ENCODE measurements at regions not wholly inside any gene's neighbourhood (a gene's known extent, or its start where the extent isn't known, plus 50 kb on each side); places are given as distances from the start of the nearest gene placed in this dataset.

DNA sequence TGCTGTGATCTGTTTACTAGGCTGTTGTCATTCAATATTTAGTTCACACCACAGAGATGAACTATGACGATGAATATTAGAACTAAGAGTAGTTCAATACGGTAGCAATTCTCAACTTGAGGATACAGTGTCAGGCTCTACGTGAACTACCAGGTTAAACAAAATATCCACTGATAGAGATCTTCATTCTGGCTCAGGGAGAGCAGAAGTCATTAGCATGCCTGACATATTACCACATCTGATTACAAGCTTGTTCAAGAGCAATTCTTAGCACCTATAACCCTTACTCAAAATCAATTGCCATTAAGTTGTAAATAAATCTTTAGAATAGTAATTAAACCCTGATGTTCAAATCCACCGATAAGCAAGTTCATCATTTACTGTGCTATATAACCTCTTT is 207.2 kb downstream of the CHRM3 start:
- DNase-seq (ENCODE audit: low read depth): no peak

DNA sequence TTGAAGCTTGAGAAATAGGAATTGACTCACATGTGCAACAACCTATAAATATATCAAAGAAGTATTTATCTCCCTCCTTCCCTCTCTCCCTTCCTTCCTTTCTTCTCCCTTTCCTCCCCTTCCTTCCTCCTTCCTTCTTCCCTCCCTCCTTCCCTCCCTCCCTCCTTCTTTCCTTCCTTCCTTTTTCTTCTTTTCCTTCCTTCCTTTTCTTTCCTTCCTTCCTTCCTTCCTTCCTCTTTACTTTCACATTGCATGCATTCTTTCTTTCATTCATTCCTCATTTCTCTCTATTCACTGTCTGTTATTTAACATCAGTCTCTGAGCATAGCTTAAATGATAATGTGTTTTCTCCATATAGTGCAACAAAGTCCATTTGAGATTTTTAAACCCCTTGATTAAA is 214.2 kb downstream of the CHRM3 start:
- no peak for DNase-seq (ENCODE audit: low read depth)

- no peak for DNase-seq (ENCODE audit: low read depth)
These were observed 214.7 kb downstream of the CHRM3 start for GRCh38 chr1:239601108-239601507.

- no peak for DNase-seq (ENCODE audit: low read depth)
These were observed 217.2 kb downstream of the CHRM3 start for GRCh38 chr1:239603530-239603929.

DNA sequence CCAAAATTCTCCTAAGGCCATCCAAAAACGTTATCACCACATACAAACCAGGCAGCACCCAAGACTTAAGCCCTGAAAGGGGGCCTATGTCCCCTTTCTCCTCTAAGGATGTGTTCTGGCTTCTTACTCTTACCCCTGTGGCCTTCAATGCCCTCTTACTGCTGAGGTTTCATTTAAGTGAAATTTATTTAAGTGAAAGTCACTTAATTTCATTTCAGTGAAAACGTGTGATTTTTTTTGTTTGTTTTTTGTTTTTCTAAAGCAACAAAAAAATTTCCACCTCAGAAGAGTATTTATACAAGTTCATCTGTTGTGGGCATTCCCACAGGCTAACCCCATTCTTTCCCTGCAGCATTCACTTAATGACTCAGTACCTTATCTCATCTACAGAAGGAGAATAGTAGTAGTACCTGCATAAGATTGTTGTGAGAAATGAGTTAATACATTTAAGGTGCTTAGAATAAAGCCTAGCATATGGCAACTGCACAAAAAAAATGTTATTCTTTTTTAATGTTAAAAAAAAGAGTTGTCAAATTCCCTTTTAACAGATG is 220.6 kb downstream of the CHRM3 start:
- peak; percentile 3 for DNase-seq (ENCODE audit: low read depth)

DNA sequence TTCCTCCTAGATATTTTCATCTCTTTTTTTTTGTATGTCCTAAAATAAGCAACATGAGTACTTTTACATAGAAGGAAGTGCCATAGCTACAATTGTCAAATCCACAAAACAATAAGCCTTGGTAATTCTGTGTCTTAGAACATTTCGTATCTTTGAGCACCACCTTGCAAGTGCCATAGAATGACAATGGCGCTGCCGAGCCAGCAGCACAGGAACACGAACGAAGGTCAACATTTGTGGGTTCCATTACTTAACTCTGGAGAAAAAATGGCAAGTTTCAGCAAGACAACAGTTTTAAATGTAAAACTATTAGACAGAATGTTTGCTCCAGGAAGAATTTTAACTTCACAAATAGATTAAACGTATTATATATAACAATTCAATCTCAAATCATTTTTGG is 222.1 kb downstream of the CHRM3 start:
- no peak for DNase-seq (ENCODE audit: low read depth)

DNA sequence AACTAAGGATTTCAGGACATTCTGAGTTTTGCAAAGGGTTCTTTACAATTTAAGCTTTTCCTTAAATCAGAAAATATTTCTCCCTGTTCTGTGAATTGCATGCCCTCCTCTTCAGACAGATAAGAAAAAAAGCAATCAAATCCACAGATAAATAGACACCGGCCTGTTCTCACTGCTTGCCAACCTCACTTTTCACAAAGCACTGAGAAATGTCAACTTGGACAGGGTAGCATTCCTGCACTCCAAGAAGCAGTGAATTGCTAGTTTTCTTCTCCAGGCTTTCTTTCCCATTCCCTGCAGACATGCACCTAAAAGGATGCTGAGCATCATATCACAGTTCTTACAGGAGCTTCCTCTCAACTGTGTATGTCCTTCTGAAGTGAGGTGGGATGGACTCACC is 226.0 kb downstream of the CHRM3 start:
- no peak for DNase-seq (ENCODE audit: low read depth)

DNA sequence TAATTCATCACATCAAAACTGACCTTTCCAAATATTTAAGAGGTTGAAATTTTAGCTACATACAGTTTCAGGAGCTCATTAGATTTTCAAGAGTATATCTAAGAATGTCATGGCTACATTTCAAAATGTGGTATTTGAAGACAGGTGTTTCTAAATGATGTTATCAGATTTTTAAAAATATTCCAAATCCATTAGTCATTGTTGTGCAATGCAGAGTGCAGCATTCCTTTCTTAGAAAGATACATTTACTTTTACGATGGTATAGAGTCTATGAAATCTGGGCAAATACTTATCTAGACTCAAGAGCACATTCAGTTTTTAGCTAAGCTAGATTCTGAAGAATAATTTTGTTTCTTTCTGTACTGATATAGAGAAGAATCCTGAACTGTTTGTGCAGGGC is 230.3 kb downstream of the CHRM3 start:
- DNase-seq (ENCODE audit: low read depth): no peak

DNA sequence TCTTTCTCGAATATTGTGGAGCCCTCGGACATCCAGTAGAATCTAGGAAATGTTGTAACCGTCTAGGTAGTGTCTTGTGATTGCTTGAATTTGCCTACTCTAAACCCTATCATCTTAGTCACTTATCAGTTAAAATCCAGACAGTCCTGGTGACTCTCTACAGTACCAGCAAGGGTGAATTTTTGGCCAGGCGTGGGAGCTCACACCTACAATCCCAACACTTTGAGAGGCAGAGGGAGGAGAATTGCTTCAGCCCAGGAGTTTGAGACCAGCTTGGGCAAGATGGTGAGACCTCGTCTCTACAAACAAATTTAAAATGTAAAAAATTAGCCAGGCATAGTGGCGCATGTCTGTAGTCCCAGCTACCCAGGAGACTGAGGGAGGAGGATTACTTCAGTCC is 230.9 kb downstream of the CHRM3 start:
- DNase-seq (ENCODE audit: low read depth): no peak

- DNase-seq (ENCODE audit: low read depth): no peak
These were observed 231.4 kb downstream of the CHRM3 start for GRCh38 chr1:239617731-239618130.

- no peak for DNase-seq (ENCODE audit: low read depth)
These were observed 232.8 kb downstream of the CHRM3 start for GRCh38 chr1:239619190-239619589.

DNA sequence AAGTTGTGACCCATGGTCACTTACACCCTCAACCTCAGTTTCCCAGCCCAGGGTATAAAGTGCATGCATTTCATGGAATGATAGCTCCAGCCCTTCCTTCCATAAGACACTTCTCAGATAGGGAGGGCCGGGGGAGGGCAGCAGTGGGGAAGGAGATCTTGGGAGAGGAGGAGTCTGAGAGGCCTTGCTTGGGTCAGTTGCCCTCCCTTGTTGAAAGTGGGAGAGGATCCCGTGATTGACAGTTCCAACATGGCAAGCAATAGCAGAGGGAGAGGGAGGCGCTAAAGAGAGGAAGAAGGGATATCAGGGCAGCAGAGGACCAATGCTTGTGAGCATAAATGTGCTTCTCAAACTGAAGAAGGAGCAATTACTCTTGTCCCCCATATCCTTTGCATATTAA is 244.4 kb downstream of the CHRM3 start:
- DNase-seq (ENCODE audit: low read depth): no peak

- no peak for DNase-seq (ENCODE audit: low read depth)
These were observed 247.1 kb downstream of the CHRM3 start for GRCh38 chr1:239633432-239633831.

GRCh38 chr1:239635276-239635675 is 248.9 kb downstream of the CHRM3 start:
- DNase-seq (ENCODE audit: low read depth): no peak

DNA sequence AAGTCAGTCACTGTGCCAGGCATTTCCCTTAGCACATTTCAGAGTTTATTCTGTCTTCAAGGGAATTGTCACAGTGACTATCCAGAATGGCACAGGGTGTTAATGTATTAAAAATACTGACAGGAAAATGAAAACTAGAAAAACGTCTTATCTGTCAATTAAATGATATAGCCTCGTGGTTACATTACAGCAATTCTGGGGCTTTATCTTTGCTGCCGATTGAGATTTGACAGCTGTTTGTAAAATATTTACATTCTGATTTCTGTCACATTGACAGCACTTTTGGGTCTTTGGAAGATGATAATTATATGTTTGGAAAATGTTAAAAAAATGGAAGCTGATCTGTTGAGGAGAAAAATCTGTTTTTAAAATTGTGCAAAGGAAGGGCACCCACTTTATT is 250.0 kb downstream of the CHRM3 start:
- DNase-seq (ENCODE audit: low read depth): no peak

DNA sequence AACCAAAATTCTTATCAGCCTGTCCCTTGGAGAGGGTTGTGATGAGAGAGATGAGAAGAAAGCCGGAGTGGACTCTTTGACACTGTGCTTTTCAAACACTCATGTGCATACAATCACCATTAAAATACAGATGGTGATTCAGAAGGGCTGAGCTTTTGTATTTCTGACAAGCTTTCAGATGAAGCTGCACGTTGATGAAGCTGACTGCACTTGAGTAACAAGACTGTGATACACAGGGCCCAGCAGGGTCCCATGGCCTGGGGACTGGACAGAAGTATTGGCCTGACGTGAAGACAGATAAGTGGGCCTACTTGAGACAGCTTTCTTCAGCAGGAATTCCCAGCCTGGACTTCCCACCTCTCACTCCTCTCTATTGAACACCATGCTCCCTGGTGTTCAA is 258.2 kb downstream of the CHRM3 start:
- DNase-seq (ENCODE audit: low read depth): no peak

GRCh38 chr1:239647045-239647444 is 260.7 kb downstream of the CHRM3 start:
- DNase-seq (ENCODE audit: low read depth): no peak

GRCh38 chr1:239647964-239648632 is 261.7 kb downstream of the CHRM3 start:
- DNase-seq (ENCODE audit: low read depth): no peak

- no peak for DNase-seq (ENCODE audit: low read depth)
These were observed 268.7 kb downstream of the CHRM3 start for GRCh38 chr1:239655023-239655422.

- peak; percentile 29 for DNase-seq (ENCODE audit: low read depth)
These were observed 270.9 kb downstream of the CHRM3 start for GRCh38 chr1:239657291-239657690.

DNA sequence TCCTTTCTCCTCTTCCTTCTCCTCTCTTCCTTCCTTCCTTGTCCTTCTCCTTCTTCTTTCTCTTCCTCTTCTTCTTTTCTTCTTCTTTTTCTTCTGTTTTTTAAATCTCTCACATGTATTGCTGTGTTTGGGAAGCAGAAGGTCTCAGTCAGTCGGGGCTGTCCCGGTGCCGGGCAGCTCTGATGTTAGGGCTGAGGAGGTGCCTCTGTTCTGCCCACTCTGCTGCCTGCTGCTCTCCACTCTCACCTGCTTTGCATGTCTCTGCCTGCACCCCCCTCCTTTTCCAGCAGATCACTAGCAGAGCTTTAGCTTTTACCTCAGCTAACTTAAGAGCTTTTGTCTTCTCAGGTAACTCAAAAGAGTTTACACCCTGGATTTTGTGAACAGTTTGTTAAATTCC is 276.6 kb downstream of the CHRM3 start:
- DNase-seq (ENCODE audit: low read depth): no peak

GRCh38 chr1:239672256-239672655 is 285.9 kb downstream of the CHRM3 start:
- DNase-seq (ENCODE audit: low read depth): no peak

- no peak for DNase-seq (ENCODE audit: low read depth)
These were observed 289.4 kb downstream of the CHRM3 start for GRCh38 chr1:239675735-239676134.
